ENCODE measurements at regions not wholly inside any gene's neighbourhood (a gene's known extent, or its start where the extent isn't known, plus 50 kb on each side); places are given as distances from the start of the nearest gene placed in this dataset.
A peak's percentile ranks its signal among the peaks of the same experiment; 100 is the strongest.

- TF ChIP-seq CTCF (IDR thresholded peaks at IDR 0.05; ENCODE audit: control insufficient read depth, extremely low read depth, insufficient read depth) = no peak
- no peak overlapping the region for H3K4me3 ChIP-seq (ENCODE audit: low read depth, low read length)
- no peak for DNase-seq (ENCODE audit: low read depth)
These were observed 202.2 kb downstream of the ENGASE start for GRCh38 chr17:79276821-79277220.

- no peak for DNase-seq (ENCODE audit: low read depth)
- H3K4me3 ChIP-seq (ENCODE audit: low read depth, low read length) = no peak overlapping the region
- 0 out of 2 replicates have a peak, but pooled peaks have one; percentile 16 for TF ChIP-seq CTCF (IDR thresholded peaks at IDR 0.05; ENCODE audit: control insufficient read depth, extremely low read depth, insufficient read depth)
These were observed 199.0 kb downstream of the ENGASE start for GRCh38 chr17:79273660-79274059.

GRCh38 chr17:79272666-79273219 lies 198.1 kb downstream of the ENGASE start:
- no peak for TF ChIP-seq CTCF (IDR thresholded peaks at IDR 0.05; ENCODE audit: control insufficient read depth, extremely low read depth, insufficient read depth)
- DNase-seq (ENCODE audit: low read depth) = no peak
- no peak overlapping the region for H3K4me3 ChIP-seq (ENCODE audit: low read depth, low read length)

- H3K4me3 ChIP-seq (ENCODE audit: low read depth, low read length) = no peak overlapping the region
- DNase-seq (ENCODE audit: low read depth) = no peak
- TF ChIP-seq CTCF (IDR thresholded peaks at IDR 0.05; ENCODE audit: control insufficient read depth, extremely low read depth, insufficient read depth) = no peak
These were observed 197.6 kb downstream of the ENGASE start for GRCh38 chr17:79272220-79272619.

- no peak for DNase-seq (ENCODE audit: low read depth)
- no peak overlapping the region for H3K4me3 ChIP-seq (ENCODE audit: low read depth, low read length)
- no peak for TF ChIP-seq CTCF (IDR thresholded peaks at IDR 0.05; ENCODE audit: control insufficient read depth, extremely low read depth, insufficient read depth)
These were observed 195.0 kb downstream of the ENGASE start for GRCh38 chr17:79269620-79270019.

GRCh38 chr17:79263191-79263590 lies 188.6 kb downstream of the ENGASE start:
- no peak for TF ChIP-seq CTCF (IDR thresholded peaks at IDR 0.05; ENCODE audit: control insufficient read depth, extremely low read depth, insufficient read depth)
- no peak overlapping the region for H3K4me3 ChIP-seq (ENCODE audit: low read depth, low read length)
- no peak for DNase-seq (ENCODE audit: low read depth)

GRCh38 chr17:79262624-79263023 lies 188.0 kb downstream of the ENGASE start:
- no peak overlapping the region for H3K4me3 ChIP-seq (ENCODE audit: low read depth, low read length)
- no peak for DNase-seq (ENCODE audit: low read depth)
- no peak for TF ChIP-seq CTCF (IDR thresholded peaks at IDR 0.05; ENCODE audit: control insufficient read depth, extremely low read depth, insufficient read depth)

Data from LNCaP clone FGC (cell line).